GM23338 (cell line): ENCODE measurements at regions not wholly inside any gene's neighbourhood (a gene's known extent, or its start where the extent isn't known, plus 50 kb on each side); places are given as distances from the start of the nearest gene placed in this dataset.

Experiments used
- ATAC-seq: fragments of 200-7000 bp; cut with Tn5 transposase; 3 replicates; pipeline ENCODE4 v1.9.1; 2020
- DNase-seq: peaks from one replicate; pipeline ENCODE4 v3.0.0-alpha.2; 2015; ENCODE audit warnings: low spot score
- H2AFZ ChIP-seq: fragments of 200-600 bp; sonication (generic); 2 replicates; pipeline ENCODE4 v1.8.0; 2016; ENCODE audit warnings: antibody characterized with exemption, mild to moderate bottlenecking, moderate library complexity
- H3F3A ChIP-seq: fragments of 200-600 bp; sonication (generic); replicated peaks from 2 replicates; pipeline ENCODE4 v1.8.0; 2017; ENCODE audit warnings: antibody characterized with exemption, mixed run types, low read depth
- H3K27ac ChIP-seq: fragments of 200-600 bp; sonication (generic); 2 replicates; pipeline ENCODE4 v1.6.1; 2016; ENCODE audit warnings: low read depth
- H3K27me3 ChIP-seq: fragments of 200-600 bp; sonication (generic); 2 replicates; pipeline ENCODE4 v1.8.0; 2016; ENCODE audit warnings: mild to moderate bottlenecking, mixed run types, moderate library complexity; ENCODE audit not compliant: insufficient read depth
- H3K36me3 ChIP-seq: fragments of 200-600 bp; sonication (generic); 2 replicates; pipeline ENCODE4 v1.8.0; 2016; ENCODE audit warnings: mild to moderate bottlenecking; ENCODE audit not compliant: insufficient read depth
- H3K4me1 ChIP-seq: fragments of 200-600 bp; sonication (generic); 2 replicates; pipeline ENCODE4 v1.8.0; 2016; ENCODE audit warnings: mild to moderate bottlenecking, moderate library complexity; ENCODE audit not compliant: insufficient read depth
- H3K4me2 ChIP-seq: fragments of 200-600 bp; sonication (generic); 2 replicates; pipeline ENCODE4 v1.7.1; 2017; ENCODE audit warnings: mixed run types
- H3K4me3 ChIP-seq: fragments of 200-600 bp; sonication (generic); 2 replicates; pipeline ENCODE4 v1.6.1; 2016; ENCODE audit warnings: mixed run types
- H3K79me2 ChIP-seq: fragments of 200-600 bp; sonication (generic); replicated peaks from 2 replicates; pipeline ENCODE4 v1.8.0; 2017; ENCODE audit warnings: mild to moderate bottlenecking; ENCODE audit not compliant: insufficient read depth
- H3K9me2 ChIP-seq: fragments of 200-600 bp; sonication (generic); 2 replicates; pipeline ENCODE4 v1.8.0; 2017; ENCODE audit not compliant: insufficient read depth
- H4K20me1 ChIP-seq: fragments of 200-600 bp; sonication (generic); replicated peaks from 2 replicates; pipeline ENCODE4 v1.8.0; 2017; ENCODE audit warnings: mild to moderate bottlenecking; ENCODE audit not compliant: insufficient read depth
- H3K27ac Mint-ChIP-seq: 2 replicates; pipeline ENCODE4 v1.8.0; 2020; ENCODE audit warnings: inconsistent platforms, mild to moderate bottlenecking, moderate library complexity, mixed read lengths
- H3K27me3 Mint-ChIP-seq: 3 replicates; pipeline ENCODE4 v1.8.0; 2022; ENCODE audit warnings: low read depth, mild to moderate bottlenecking, moderate library complexity, mixed read lengths, inconsistent platforms; ENCODE audit not compliant: insufficient read depth, poor library complexity
- H3K36me3 Mint-ChIP-seq: 3 replicates; pipeline ENCODE4 v1.8.0; 2021; ENCODE audit warnings: low read depth, mild to moderate bottlenecking, inconsistent platforms, moderate library complexity, mixed read lengths
- H3K4me1 Mint-ChIP-seq: 3 replicates; pipeline ENCODE4 v1.8.0; 2020; ENCODE audit warnings: mild to moderate bottlenecking, inconsistent platforms, mixed read lengths
- H3K4me3 Mint-ChIP-seq: 3 replicates; pipeline ENCODE4 v1.8.0; 2021; ENCODE audit warnings: moderate library complexity, mild to moderate bottlenecking, inconsistent platforms, mixed read lengths
- H3K9me3 Mint-ChIP-seq: 3 replicates; pipeline ENCODE4 v1.8.0; 2020; ENCODE audit warnings: moderate library complexity, mild to moderate bottlenecking, inconsistent platforms, mixed read lengths
- CREB1 ChIP-seq: fragments of 250-450 bp; sonication (Bioruptor Pico); IDR thresholded peaks from 2 replicates; pipeline ENCODE4 v1.5.0; 2020; ENCODE audit warnings: low read depth, mild to moderate bottlenecking, moderate library complexity
- ETS1 ChIP-seq: IDR thresholded peaks from 2 replicates; pipeline ENCODE4 v1.6.1; 2016; ENCODE audit warnings: antibody characterized with exemption
- EZH2 ChIP-seq: fragments of 200-600 bp; sonication (generic); IDR thresholded peaks from one replicate; pipeline ENCODE4 v1.8.0; 2017; ENCODE audit warnings: antibody characterized with exemption, mild to moderate bottlenecking, low read depth; ENCODE audit not compliant: unreplicated experiment
- EZH2phosphoT487 ChIP-seq: fragments of 200-600 bp; sonication (generic); IDR thresholded peaks from one replicate; pipeline ENCODE4 v1.8.1; 2018; ENCODE audit warnings: antibody characterized with exemption; ENCODE audit not compliant: unreplicated experiment
- JUNB ChIP-seq: IDR thresholded peaks from one replicate; pipeline ENCODE4 v1.6.1; 2016; ENCODE audit warnings: antibody characterized with exemption; ENCODE audit not compliant: unreplicated experiment
- NANOG ChIP-seq: IDR thresholded peaks from 2 replicates; pipeline ENCODE4 v1.6.1; 2016; ENCODE audit warnings: antibody characterized with exemption, borderline replicate concordance
- POLR2AphosphoS5 ChIP-seq: IDR thresholded peaks from 2 replicates; pipeline ENCODE4 v1.6.1; 2016; ENCODE audit warnings: antibody characterized with exemption, low read depth
- STAT1 ChIP-seq: IDR thresholded peaks from one replicate; pipeline ENCODE4 v1.6.1; 2016; ENCODE audit warnings: antibody characterized with exemption; ENCODE audit not compliant: unreplicated experiment
- ZNF114 ChIP-seq: fragments of 250-450 bp; sonication (Bioruptor Pico); IDR thresholded peaks from 2 replicates; pipeline ENCODE4 v1.5.0; 2020; ENCODE audit warnings: mild to moderate bottlenecking, moderate library complexity
- ZNF331 ChIP-seq: fragments of 250-450 bp; sonication (Bioruptor Pico); IDR thresholded peaks from 2 replicates; pipeline ENCODE4 v1.5.0; 2020; ENCODE audit warnings: low read depth, mild to moderate bottlenecking, moderate library complexity
- TF ChIP-seq, protein P1 (sequence below), 2 experiments: fragments of 200-600 bp in 1 of 2; sonication (generic) in 1 of 2; conservative IDR thresholded peaks; 2 replicates each; pipeline versions ENCODE4 v1.5.1 to v1.6.1; 2016 to 2017; ENCODE audit warnings: antibody characterized with exemption in 2 of 2, low read depth in 2 of 2, mild to moderate bottlenecking in 2 of 2, moderate library complexity in 1 of 2
- TF ChIP-seq, protein P2 (sequence below): IDR thresholded peaks from one replicate; pipeline ENCODE4 v1.6.1; 2018; ENCODE audit warnings: antibody characterized with exemption; ENCODE audit not compliant: unreplicated experiment
- TF ChIP-seq, protein P3 (sequence below): fragments of 250-450 bp; sonication (Bioruptor Pico); IDR thresholded peaks from 2 replicates; pipeline ENCODE4 v1.5.0; 2020; ENCODE audit warnings: mild to moderate bottlenecking, moderate library complexity

- Mint-ChIP-seq H3K4me3 (no peak overlapping the region), H3K36me3 (no peaks in the 10 kb centered on the region), H3K4me1 (no peaks in the 10 kb centered on the region), H3K27me3 (no peaks in the 10 kb centered on the region), H3K27ac (no peak overlapping the region), H3K9me3 (no peaks in the 10 kb centered on the region)
- DNase-seq (no peak), ATAC-seq (no peak)
- no peaks in the 10 kb centered on the region for H3K27me3 ChIP-seq
- H3K9me2 ChIP-seq = 0 out of 2 replicates have a peak, but pooled peaks cover 5% of the 10 kb centered on the region
- no peaks in the 10 kb centered on the region for H3F3A ChIP-seq
- no peak overlapping the region for H3K4me3 ChIP-seq
- no peaks in the 10 kb centered on the region for H3K79me2 ChIP-seq
- TF ChIP-seq STAT1 (no peak), ETS1 (no peak), EZH2 (no peak), ZNF331 (no peak), EZH2phosphoT487 (no peak), CREB1 (CRISPR knock-in tag) (no peak), POLR2AphosphoS5 (no peak), JUNB (no peak), ZNF114 (CRISPR knock-in tag) (no peak), NANOG (no peak)
- TF ChIP-seq, protein P1, sequence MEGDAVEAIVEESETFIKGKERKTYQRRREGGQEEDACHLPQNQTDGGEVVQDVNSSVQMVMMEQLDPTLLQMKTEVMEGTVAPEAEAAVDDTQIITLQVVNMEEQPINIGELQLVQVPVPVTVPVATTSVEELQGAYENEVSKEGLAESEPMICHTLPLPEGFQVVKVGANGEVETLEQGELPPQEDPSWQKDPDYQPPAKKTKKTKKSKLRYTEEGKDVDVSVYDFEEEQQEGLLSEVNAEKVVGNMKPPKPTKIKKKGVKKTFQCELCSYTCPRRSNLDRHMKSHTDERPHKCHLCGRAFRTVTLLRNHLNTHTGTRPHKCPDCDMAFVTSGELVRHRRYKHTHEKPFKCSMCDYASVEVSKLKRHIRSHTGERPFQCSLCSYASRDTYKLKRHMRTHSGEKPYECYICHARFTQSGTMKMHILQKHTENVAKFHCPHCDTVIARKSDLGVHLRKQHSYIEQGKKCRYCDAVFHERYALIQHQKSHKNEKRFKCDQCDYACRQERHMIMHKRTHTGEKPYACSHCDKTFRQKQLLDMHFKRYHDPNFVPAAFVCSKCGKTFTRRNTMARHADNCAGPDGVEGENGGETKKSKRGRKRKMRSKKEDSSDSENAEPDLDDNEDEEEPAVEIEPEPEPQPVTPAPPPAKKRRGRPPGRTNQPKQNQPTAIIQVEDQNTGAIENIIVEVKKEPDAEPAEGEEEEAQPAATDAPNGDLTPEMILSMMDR (conservative IDR thresholded peaks at IDR 0.05; ENCODE audit: low read depth in 2 of 2) = no peak
- TF ChIP-seq, protein P2, sequence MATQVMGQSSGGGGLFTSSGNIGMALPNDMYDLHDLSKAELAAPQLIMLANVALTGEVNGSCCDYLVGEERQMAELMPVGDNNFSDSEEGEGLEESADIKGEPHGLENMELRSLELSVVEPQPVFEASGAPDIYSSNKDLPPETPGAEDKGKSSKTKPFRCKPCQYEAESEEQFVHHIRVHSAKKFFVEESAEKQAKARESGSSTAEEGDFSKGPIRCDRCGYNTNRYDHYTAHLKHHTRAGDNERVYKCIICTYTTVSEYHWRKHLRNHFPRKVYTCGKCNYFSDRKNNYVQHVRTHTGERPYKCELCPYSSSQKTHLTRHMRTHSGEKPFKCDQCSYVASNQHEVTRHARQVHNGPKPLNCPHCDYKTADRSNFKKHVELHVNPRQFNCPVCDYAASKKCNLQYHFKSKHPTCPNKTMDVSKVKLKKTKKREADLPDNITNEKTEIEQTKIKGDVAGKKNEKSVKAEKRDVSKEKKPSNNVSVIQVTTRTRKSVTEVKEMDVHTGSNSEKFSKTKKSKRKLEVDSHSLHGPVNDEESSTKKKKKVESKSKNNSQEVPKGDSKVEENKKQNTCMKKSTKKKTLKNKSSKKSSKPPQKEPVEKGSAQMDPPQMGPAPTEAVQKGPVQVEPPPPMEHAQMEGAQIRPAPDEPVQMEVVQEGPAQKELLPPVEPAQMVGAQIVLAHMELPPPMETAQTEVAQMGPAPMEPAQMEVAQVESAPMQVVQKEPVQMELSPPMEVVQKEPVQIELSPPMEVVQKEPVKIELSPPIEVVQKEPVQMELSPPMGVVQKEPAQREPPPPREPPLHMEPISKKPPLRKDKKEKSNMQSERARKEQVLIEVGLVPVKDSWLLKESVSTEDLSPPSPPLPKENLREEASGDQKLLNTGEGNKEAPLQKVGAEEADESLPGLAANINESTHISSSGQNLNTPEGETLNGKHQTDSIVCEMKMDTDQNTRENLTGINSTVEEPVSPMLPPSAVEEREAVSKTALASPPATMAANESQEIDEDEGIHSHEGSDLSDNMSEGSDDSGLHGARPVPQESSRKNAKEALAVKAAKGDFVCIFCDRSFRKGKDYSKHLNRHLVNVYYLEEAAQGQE = no peak
- TF ChIP-seq, protein P3, sequence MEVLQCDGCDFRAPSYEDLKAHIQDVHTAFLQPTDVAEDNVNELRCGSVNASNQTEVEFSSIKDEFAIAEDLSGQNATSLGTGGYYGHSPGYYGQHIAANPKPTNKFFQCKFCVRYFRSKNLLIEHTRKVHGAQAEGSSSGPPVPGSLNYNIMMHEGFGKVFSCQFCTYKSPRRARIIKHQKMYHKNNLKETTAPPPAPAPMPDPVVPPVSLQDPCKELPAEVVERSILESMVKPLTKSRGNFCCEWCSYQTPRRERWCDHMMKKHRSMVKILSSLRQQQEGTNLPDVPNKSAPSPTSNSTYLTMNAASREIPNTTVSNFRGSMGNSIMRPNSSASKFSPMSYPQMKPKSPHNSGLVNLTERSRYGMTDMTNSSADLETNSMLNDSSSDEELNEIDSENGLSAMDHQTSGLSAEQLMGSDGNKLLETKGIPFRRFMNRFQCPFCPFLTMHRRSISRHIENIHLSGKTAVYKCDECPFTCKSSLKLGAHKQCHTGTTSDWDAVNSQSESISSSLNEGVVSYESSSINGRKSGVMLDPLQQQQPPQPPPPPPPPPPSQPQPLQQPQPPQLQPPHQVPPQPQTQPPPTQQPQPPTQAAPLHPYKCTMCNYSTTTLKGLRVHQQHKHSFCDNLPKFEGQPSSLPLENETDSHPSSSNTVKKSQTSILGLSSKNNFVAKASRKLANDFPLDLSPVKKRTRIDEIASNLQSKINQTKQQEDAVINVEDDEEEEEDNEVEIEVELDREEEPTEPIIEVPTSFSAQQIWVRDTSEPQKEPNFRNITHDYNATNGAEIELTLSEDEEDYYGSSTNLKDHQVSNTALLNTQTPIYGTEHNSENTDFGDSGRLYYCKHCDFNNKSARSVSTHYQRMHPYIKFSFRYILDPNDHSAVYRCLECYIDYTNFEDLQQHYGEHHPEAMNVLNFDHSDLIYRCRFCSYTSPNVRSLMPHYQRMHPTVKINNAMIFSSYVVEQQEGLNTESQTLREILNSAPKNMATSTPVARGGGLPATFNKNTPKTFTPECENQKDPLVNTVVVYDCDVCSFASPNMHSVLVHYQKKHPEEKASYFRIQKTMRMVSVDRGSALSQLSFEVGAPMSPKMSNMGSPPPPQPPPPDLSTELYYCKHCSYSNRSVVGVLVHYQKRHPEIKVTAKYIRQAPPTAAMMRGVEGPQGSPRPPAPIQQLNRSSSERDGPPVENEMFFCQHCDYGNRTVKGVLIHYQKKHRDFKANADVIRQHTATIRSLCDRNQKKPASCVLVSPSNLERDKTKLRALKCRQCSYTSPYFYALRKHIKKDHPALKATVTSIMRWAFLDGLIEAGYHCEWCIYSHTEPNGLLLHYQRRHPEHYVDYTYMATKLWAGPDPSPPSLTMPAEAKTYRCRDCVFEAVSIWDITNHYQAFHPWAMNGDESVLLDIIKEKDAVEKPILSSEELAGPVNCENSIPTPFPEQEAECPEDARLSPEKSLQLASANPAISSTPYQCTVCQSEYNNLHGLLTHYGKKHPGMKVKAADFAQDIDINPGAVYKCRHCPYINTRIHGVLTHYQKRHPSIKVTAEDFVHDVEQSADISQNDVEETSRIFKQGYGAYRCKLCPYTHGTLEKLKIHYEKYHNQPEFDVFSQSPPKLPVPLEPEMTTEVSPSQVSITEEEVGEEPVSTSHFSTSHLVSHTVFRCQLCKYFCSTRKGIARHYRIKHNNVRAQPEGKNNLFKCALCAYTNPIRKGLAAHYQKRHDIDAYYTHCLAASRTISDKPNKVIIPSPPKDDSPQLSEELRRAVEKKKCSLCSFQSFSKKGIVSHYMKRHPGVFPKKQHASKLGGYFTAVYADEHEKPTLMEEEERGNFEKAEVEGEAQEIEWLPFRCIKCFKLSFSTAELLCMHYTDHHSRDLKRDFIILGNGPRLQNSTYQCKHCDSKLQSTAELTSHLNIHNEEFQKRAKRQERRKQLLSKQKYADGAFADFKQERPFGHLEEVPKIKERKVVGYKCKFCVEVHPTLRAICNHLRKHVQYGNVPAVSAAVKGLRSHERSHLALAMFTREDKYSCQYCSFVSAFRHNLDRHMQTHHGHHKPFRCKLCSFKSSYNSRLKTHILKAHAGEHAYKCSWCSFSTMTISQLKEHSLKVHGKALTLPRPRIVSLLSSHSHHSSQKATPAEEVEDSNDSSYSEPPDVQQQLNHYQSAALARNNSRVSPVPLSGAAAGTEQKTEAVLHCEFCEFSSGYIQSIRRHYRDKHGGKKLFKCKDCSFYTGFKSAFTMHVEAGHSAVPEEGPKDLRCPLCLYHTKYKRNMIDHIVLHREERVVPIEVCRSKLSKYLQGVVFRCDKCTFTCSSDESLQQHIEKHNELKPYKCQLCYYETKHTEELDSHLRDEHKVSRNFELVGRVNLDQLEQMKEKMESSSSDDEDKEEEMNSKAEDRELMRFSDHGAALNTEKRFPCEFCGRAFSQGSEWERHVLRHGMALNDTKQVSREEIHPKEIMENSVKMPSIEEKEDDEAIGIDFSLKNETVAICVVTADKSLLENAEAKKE (CRISPR knock-in tag) = no peak
- H3K4me1 ChIP-seq = no peaks in the 10 kb centered on the region
- no peak overlapping the region for H3K27ac ChIP-seq
- H2AFZ ChIP-seq = no peak overlapping the region
- H3K36me3 ChIP-seq = no peaks in the 10 kb centered on the region
- H3K4me2 ChIP-seq = no peak overlapping the region
- no peaks in the 10 kb centered on the region for H4K20me1 ChIP-seq
Observed at GRCh38 chr5:26535215-26535614, 503.2 kb downstream of the CDH9 start.
